ENCODE measurements at regions not wholly inside any gene's neighbourhood (a gene's known extent, or its start where the extent isn't known, plus 50 kb on each side); places are given as distances from the start of the nearest gene placed in this dataset.
"Not testable (repeated sequence)": the region's sequence is repeated elsewhere in the genome, so short reads cannot be mapped to it uniquely, and the experiment has no call there.

DNA sequence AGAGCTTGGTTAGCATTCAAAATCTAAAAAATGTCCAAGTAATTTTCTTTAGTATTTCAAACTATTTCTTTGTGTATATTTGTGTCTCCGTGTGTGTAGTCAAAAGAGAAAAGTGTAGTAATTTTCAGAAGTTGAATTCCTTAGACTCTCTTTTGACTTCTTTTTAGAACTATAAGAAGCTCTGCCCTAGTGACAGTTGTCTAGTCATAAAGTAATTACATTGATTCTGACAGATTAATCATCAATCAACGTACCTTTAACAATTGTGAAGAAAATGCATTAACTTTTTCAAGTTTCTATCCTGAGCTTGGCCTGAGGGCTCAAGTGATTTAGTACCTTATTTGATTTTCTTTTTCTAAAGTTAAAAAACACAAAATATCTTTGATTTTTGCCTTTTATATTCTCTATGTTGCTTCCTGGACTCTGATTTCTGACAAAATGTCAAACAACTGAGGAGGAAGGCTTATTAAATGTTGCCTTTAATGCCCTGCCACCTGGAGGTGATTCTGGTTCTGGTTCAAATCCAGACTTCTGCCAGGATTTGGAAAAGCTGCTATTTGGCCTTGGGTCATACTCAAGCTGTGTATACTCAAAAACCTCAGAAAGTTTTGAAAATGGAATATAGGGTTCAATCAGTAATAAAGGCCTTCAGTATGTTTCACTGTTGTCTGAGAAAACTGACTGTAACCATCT lies 653.6 kb downstream of the NSUN3 start:
- no peak for DNase-seq

DNA sequence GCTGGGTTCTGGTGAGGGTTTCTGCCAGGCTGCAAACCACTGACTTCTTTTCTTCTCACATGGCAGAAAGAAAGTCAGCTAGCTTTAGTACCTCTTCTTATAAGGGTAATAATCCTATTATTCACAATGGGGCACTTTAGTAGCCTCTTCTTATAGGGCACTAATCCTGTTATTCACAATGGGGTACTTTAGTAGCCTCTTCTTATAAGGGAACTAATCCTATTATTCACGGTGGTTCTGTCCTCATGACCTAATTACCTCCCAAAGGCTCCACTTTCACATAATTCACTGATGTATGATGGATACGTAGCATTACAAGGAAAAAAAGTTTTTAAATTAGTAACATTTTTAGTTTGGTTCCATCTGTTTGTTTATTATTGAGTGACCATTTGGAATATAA lies 671.3 kb downstream of the NSUN3 start:
- DNase-seq, result no peak

- DNase-seq, result no peak
Measured at GRCh38 chr3:94735354-94735753, 672.5 kb downstream of the NSUN3 start.

DNA sequence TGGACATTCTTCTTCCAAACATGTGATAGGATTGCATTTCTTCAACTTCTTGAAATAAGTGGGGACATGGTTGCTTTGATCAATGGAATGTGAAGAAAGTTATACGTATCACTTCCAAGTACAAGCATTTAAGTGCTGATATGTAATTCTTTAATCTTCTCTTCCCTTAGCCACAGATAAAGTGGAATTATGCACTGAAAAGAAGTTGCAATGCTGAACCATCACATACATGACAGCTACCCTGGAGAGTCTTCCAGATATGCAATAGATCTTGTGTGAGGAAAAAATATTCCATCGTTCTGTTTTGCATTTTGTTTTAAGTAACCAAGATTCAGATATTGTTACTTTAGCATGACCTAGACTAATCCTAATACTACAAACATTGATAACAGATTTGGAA lies 674.3 kb downstream of the NSUN3 start:
- DNase-seq, result no peak

GRCh38 chr3:94739420-94739819 lies 676.6 kb downstream of the NSUN3 start:
- DNase-seq, result no peak

DNA sequence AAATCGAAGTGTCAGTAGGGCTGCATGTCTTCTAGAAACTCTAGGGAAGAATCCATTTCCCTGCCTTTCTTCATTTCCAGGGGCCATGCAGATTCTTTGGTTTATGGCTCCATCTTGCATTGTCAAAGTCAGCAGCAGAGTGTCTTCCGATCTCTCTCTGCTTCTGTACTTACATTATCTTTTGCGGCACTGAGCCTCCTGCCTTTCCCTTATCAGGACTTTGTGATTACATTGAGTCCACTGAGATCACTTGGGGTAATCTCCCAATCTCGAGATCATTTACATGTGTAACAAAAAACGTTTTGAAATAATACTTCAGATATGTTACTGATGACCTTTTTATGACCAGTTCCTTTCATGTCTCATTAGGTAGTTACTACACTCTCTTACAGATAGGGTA lies 695.9 kb downstream of the NSUN3 start:
- DNase-seq, result no peak

GRCh38 chr3:94772402-94772801 lies 709.5 kb downstream of the NSUN3 start:
- DNase-seq, result no peak

GRCh38 chr3:94775746-94776145 lies 712.9 kb downstream of the NSUN3 start:
- no peak for DNase-seq

- no peak for DNase-seq
Measured at GRCh38 chr3:94776401-94776915, 713.6 kb downstream of the NSUN3 start.

GRCh38 chr3:94778289-94778688 lies 715.4 kb downstream of the NSUN3 start:
- no peak for DNase-seq

DNA sequence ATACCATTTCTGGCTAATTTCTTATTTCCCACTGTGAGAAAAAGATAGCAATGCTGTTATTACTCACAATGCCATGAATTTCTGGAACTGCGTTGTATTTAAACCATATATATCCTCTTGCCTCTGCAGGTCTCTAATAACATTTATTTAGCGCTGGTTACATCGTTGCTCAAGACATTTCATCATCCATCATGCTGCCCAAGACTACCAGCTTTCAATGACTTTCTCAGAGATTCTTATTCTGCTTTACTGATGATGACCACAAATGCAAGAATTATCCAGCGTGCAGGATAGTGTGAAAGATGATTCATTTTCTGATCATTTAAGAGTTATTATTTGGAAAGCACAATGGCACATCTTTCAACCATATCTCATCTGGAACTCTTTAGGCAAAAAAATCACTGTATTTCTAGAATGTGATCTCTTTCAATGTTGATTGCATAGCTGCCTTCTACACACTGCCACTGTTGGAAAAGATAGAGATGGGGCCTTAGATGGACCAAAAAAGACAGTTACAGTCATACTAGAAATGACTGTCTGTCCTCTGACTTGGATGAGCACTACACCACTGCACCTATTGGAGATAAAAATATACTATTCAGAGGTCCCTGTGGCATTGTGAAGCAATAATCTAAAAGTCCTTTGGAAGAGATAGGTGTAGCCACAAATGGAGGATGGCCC lies 716.1 kb downstream of the NSUN3 start:
- no peak for DNase-seq

DNA sequence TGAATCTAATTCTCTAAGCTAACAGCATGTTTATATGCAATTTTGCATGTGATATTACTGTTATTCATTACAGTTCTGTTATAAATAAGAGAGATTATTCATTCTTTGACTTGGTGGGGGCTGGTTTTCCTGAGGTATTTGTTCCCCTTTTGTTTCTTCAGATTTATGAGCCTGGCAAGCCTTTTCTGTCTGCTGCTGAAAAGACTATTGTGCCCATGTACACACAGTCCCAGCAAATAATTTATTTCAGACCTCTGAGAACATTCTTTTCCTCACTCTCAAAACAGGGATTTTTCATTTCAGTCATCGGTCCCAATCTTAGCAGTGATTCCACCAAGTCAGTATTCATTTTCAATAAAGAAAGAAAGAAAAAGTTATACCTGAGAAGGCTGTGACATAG lies 716.8 kb downstream of the NSUN3 start:
- DNase-seq, result no peak

- DNase-seq, result no peak
Measured at GRCh38 chr3:94784274-94784673, 721.4 kb downstream of the NSUN3 start.

GRCh38 chr3:94787066-94787465 lies 724.2 kb downstream of the NSUN3 start:
- no peak for DNase-seq

- no peak for DNase-seq
Measured at GRCh38 chr3:94787734-94788270, 724.9 kb downstream of the NSUN3 start.

- no peak for DNase-seq
Measured at GRCh38 chr3:94794563-94794962, 731.7 kb downstream of the NSUN3 start.

- no peak for DNase-seq
Measured at GRCh38 chr3:94799420-94800060, 736.7 kb downstream of the NSUN3 start.

DNA sequence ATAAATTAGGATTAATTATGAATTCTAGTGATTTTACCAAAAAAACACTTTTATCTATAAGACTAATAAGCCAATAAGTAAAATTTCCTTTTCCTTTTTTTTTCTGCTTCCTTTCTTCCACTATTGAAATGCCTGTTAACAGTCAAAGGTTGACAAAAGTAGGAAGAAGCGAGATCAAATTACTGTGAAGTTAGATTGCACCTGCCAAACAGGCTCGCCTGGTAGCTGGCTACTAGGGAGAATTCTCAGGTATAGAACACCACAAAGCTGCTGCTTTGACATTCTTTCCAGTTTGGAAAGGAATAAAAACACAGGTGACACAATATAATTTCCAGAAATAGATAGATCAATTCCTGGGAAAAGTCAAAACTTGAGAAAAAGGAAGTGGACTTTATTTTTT lies 749.0 kb downstream of the NSUN3 start:
- DNase-seq, result no peak

GRCh38 chr3:94821241-94821640 lies 758.4 kb downstream of the NSUN3 start:
- DNase-seq, result no peak

- no peak for DNase-seq
Measured at GRCh38 chr3:94822298-94822697, 759.4 kb downstream of the NSUN3 start.

- not testable (repeated sequence) for DNase-seq
Measured at GRCh38 chr3:94846251-94846650, 783.4 kb downstream of the NSUN3 start.

DNA sequence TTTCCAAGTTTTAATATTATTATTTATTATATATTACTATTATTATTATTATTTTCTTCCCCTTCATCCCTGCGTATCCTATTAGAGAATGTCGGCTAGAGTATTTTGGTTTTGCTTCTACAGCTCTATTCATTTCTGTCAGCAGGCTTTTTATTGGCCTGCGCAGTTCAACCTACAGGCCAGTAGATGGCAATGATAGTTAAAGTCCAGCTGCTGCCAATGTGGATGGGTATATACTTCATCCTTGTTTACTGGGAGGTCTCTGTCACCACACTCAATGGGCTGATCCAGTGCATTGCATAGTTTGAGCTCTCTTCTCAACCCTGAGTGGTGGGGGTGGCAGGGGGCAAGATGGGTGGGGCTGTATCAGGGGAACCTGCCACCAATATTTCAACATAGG lies 799.8 kb downstream of the NSUN3 start:
- no peak for DNase-seq

GRCh38 chr3:94869059-94869547 lies 806.2 kb downstream of the NSUN3 start:
- DNase-seq, result no peak

- DNase-seq, result no peak
Measured at GRCh38 chr3:94873751-94874150, 810.9 kb downstream of the NSUN3 start.

Measured in T-helper 1 cell (primary cell).